ENCODE measurements at regions not wholly inside any gene's neighbourhood (a gene's known extent, or its start where the extent isn't known, plus 50 kb on each side); places are given as distances from the start of the nearest gene placed in this dataset.

GRCh38 chr3:157752554-157752953 is 249.3 kb upstream of the VEPH1 start:
- Histone ChIP-seq H3K9me3 (no peaks in the 10 kb centered on the region), H3K4me1 (replicated peaks) (no peaks in the 10 kb centered on the region), H3K27ac (no peak overlapping the region), H3K27me3 (replicated peaks; ENCODE audit: insufficient read depth) (no peaks in the 10 kb centered on the region), H3K36me3 (no peaks in the 10 kb centered on the region), H3K4me3 (no peak overlapping the region)
- 34% methylated on average over 3 of the region's 3 CpGs for WGBS
- no peak for DNase-seq (ENCODE audit: low spot score)
- intact Hi-C loops (cut with DNase I) = no loop called here
- TF ChIP-seq CTCF (IDR thresholded peaks at IDR 0.05) = no peak
- no peak for TF ChIP-seq POLR2A (IDR thresholded peaks at IDR 0.05)

- no peak for DNase-seq (ENCODE audit: low spot score)
- Histone ChIP-seq H3K27ac (no peak overlapping the region), H3K27me3 (replicated peaks; ENCODE audit: insufficient read depth) (no peaks in the 10 kb centered on the region), H3K9me3 (no peaks in the 10 kb centered on the region), H3K4me3 (no peak overlapping the region), H3K4me1 (replicated peaks) (no peaks in the 10 kb centered on the region), H3K36me3 (no peaks in the 10 kb centered on the region)
- intact Hi-C loops (cut with DNase I) = no loop called here
- TF ChIP-seq POLR2A (IDR thresholded peaks at IDR 0.05) = no peak
- no peak for TF ChIP-seq CTCF (IDR thresholded peaks at IDR 0.05)
- WGBS = 68% methylated on average over 1 of the region's 1 CpG
Measured at GRCh38 chr3:157751386-157751785, 248.2 kb upstream of the VEPH1 start.

- Histone ChIP-seq H3K27ac (no peak overlapping the region), H3K36me3 (no peaks in the 10 kb centered on the region), H3K27me3 (replicated peaks; ENCODE audit: insufficient read depth) (no peaks in the 10 kb centered on the region), H3K4me3 (no peak overlapping the region), H3K4me1 (replicated peaks) (no peaks in the 10 kb centered on the region), H3K9me3 (no peaks in the 10 kb centered on the region)
- intact Hi-C loops (cut with DNase I) = no loop called here
- 91% methylated on average over 1 of the region's 1 CpG for WGBS
- DNase-seq (ENCODE audit: low spot score) = no peak
- no peak for TF ChIP-seq POLR2AphosphoS5 (IDR thresholded peaks at IDR 0.05)
- no peak for TF ChIP-seq CTCF (IDR thresholded peaks at IDR 0.05)
- no peak for TF ChIP-seq POLR2A (IDR thresholded peaks at IDR 0.05)
Measured at GRCh38 chr3:157746391-157746790, 243.2 kb upstream of the VEPH1 start.

- no peak overlapping the region for H3K27ac ChIP-seq
- TF ChIP-seq CTCF (IDR thresholded peaks at IDR 0.05) = no peak
- no peak for TF ChIP-seq POLR2A (IDR thresholded peaks at IDR 0.05)
- TF ChIP-seq POLR2AphosphoS5 (IDR thresholded peaks at IDR 0.05) = no peak
Measured at GRCh38 chr3:157741607-157742006, 238.4 kb upstream of the VEPH1 start.

GRCh38 chr3:157738441-157738840 is 235.2 kb upstream of the VEPH1 start:
- Histone ChIP-seq H3K27me3 (replicated peaks; ENCODE audit: insufficient read depth) (no peaks in the 10 kb centered on the region), H3K4me3 (no peak overlapping the region), H3K9me3 (no peaks in the 10 kb centered on the region), H3K27ac (no peak overlapping the region), H3K4me1 (replicated peaks) (no peaks in the 10 kb centered on the region), H3K36me3 (no peaks in the 10 kb centered on the region)
- intact Hi-C loops (cut with DNase I) = no loop called here
- no peak for TF ChIP-seq CTCF (IDR thresholded peaks at IDR 0.05)
- no peak for DNase-seq (ENCODE audit: low spot score)
- WGBS = 93% methylated on average over 5 of the region's 5 CpGs

More at GRCh38 chr3:157741607-157742006, 238.4 kb upstream of the VEPH1 start:
- no peaks in the 10 kb centered on the region for H3K9me3 ChIP-seq
- H3K36me3 ChIP-seq = no peaks in the 10 kb centered on the region
- intact Hi-C loops (cut with DNase I) = no loop called here
- no peaks in the 10 kb centered on the region for H3K27me3 ChIP-seq (replicated peaks; ENCODE audit: insufficient read depth)
- DNase-seq (ENCODE audit: low spot score) = no peak
- no peak overlapping the region for H3K4me3 ChIP-seq
- no peaks in the 10 kb centered on the region for H3K4me1 ChIP-seq (replicated peaks)

Measured in prostate gland (tissue), 2 donors.